ENCODE measurements at regions not wholly inside any gene's neighbourhood (a gene's known extent, or its start where the extent isn't known, plus 50 kb on each side); places are given as distances from the start of the nearest gene placed in this dataset.

DNA sequence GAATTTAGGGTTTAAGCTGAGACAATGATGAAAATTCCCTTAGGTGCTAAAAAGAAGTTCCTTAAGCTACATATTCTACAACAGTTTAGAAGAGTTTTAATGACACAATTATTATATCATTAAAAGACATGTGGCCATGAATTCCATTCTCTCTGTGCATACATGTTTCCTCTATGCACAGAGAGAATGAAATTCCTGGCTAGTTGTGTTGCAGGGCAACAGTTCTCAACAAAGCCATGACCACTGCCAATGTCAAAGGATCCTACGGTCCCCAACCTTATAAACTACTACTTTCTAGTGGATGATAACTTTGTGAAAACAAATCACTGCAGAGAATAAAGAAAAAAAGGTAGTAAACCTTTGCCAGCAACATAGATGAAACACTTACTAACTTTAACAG is 122.7 kb downstream of the OTOL1 start:
- TF ChIP-seq, protein P1, sequence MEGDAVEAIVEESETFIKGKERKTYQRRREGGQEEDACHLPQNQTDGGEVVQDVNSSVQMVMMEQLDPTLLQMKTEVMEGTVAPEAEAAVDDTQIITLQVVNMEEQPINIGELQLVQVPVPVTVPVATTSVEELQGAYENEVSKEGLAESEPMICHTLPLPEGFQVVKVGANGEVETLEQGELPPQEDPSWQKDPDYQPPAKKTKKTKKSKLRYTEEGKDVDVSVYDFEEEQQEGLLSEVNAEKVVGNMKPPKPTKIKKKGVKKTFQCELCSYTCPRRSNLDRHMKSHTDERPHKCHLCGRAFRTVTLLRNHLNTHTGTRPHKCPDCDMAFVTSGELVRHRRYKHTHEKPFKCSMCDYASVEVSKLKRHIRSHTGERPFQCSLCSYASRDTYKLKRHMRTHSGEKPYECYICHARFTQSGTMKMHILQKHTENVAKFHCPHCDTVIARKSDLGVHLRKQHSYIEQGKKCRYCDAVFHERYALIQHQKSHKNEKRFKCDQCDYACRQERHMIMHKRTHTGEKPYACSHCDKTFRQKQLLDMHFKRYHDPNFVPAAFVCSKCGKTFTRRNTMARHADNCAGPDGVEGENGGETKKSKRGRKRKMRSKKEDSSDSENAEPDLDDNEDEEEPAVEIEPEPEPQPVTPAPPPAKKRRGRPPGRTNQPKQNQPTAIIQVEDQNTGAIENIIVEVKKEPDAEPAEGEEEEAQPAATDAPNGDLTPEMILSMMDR (IDR thresholded peaks at IDR 0.05): no peak
- TF ChIP-seq EZH2 (IDR thresholded peaks at IDR 0.05) (no peak), EZH2phosphoT487 (IDR thresholded peaks at IDR 0.05) (no peak)
